Transverse colon (tissue), 4 donors: ENCODE measurements at regions not wholly inside any gene's neighbourhood (a gene's known extent, or its start where the extent isn't known, plus 50 kb on each side); places are given as distances from the start of the nearest gene placed in this dataset.

Source experiments
- DNase-seq: peaks from one replicate; pipeline ENCODE4 v3.0.0-alpha.2; 2019
- H3K27ac ChIP-seq, 4 donors: fragments of 200-600 bp; sonication (generic); 2 replicates each; pipeline ENCODE4 v1.5.1; 2016 to 2018; ENCODE audit warnings: inconsistent platforms in 4 of 4
- H3K27me3 ChIP-seq: fragments of 200-600 bp; sonication (generic); 2 replicates; pipeline ENCODE4 v1.5.1; 2017; ENCODE audit warnings: inconsistent platforms
- H3K36me3 ChIP-seq, 4 donors: fragments of 200-600 bp; sonication (generic); 2 replicates each; pipeline ENCODE4 v1.5.1; 2017 to 2019; ENCODE audit warnings: inconsistent platforms in 4 of 4
- H3K4me1 ChIP-seq, 4 donors: fragments of 200-600 bp; sonication (generic); 2 replicates each; pipeline ENCODE4 v1.5.1; 2017 to 2020; ENCODE audit warnings: inconsistent platforms in 4 of 4
- H3K4me3 ChIP-seq, 4 donors: fragments of 200-600 bp; sonication (generic); 1 replicate in 1 of 4; 2 replicates in 3 of 4; pipeline versions ENCODE4 v1.5.1 to v1.6.1; 2017 to 2019; ENCODE audit warnings: inconsistent platforms in 4 of 4
- H3K9me3 ChIP-seq, 2 donors: fragments of 200-600 bp; sonication (generic); 2 replicates each; pipeline ENCODE4 v1.5.1; 2017 to 2019; ENCODE audit warnings: inconsistent platforms in 2 of 2
- CTCF ChIP-seq, 5 experiments: fragments of 200-600 bp in 3 of 5; fragments of 450-650 bp in 2 of 5; sonication (generic) in 3 of 5; IDR thresholded peaks; 1 replicate in 2 of 5; 2 replicates in 3 of 5; pipeline ENCODE4 v1.5.1; 2016 to 2017; ENCODE audit warnings: antibody characterized with exemption in 5 of 5, inconsistent platforms in 3 of 5, mild to moderate bottlenecking in 2 of 5, moderate library complexity in 1 of 5
- EP300 ChIP-seq: sonication (generic); formaldehyde crosslinking; IDR thresholded peaks from one replicate; pipeline ENCODE4 v1.6.1; 2017; ENCODE audit warnings: antibody characterized with exemption, low read depth
- POLR2A ChIP-seq: fragments of 450-650 bp; IDR thresholded peaks from one replicate; pipeline ENCODE4 v1.6.1; 2016; ENCODE audit warnings: antibody characterized with exemption, mild to moderate bottlenecking, moderate library complexity
- POLR2AphosphoS5 ChIP-seq, 3 donors: sonication (generic); formaldehyde crosslinking; IDR thresholded peaks; one replicate each; pipeline ENCODE4 v1.6.1; 2016; ENCODE audit warnings: antibody characterized with exemption in 3 of 3
- WGBS, 2 donors: methylation state at CpG; one replicate each; pipeline ENCODE4 v1.1.5; 2018; ENCODE audit warnings: low coverage in 1 of 2; 5-methylcytosine and 5-hydroxymethylcytosine counted together
- in situ Hi-C, 4 donors: fragments of 200-750 bp; cut with MboI; loops; one replicate each; pipeline versions ENCODE4 v1.15.0 to v1.15.1; 2017; ENCODE audit warnings: low sequenced_read_pairs in 3 of 4, low pct_ligation_motif_present in 1 of 4, low pct_unique_long_range_greater_than_20kb in 1 of 4
- intact Hi-C: fragments of 100-400 bp; cut with DNase I; formaldehyde crosslinking; loops from one replicate; pipeline ENCODE4 v1.15.1; 2023; ENCODE audit warnings: low total_unique reads

GRCh38 chr4:164357957-164358356 is 396.0 kb upstream of the SMIM31 start:
- in situ Hi-C loops (no loop called here), intact Hi-C loops (no loop called here)
- WGBS, 2 donors: 28 to 37% methylated on average over 2 of the region's 2 CpGs
- Histone ChIP-seq H3K4me3 (no peak overlapping the region), H3K27me3 (no peaks in the 10 kb centered on the region), H3K36me3 (no peaks in the 10 kb centered on the region), H3K27ac (no peak overlapping the region), H3K4me1 (no peaks in the 10 kb centered on the region), H3K9me3 (no peaks in the 10 kb centered on the region)
- no peak for DNase-seq
- TF ChIP-seq CTCF (IDR thresholded peaks at IDR 0.05) (no peak), EP300 (no peak), POLR2A (no peak), POLR2AphosphoS5 (IDR thresholded peaks at IDR 0.05) (no peak)

- intact Hi-C loops: no loop called here
- DNase-seq: no peak
- Histone ChIP-seq H3K27ac (no peak overlapping the region), H3K36me3 (no peaks in the 10 kb centered on the region), H3K4me1 (no peaks in the 10 kb centered on the region), H3K27me3 (no peaks in the 10 kb centered on the region), H3K9me3 (no peaks in the 10 kb centered on the region), H3K4me3 (no peak overlapping the region)
- TF ChIP-seq EP300 (no peak), POLR2A (no peak), POLR2AphosphoS5 (IDR thresholded peaks at IDR 0.05) (no peak), CTCF (IDR thresholded peaks at IDR 0.05) (no peak)
- 68 to 73% methylated on average over 1 of the region's 1 CpG for WGBS, 2 donors
- in situ Hi-C loops: no loop called here
Observed at GRCh38 chr4:164358400-164358799, 395.5 kb upstream of the SMIM31 start.

GRCh38 chr4:164359881-164360280 is 394.1 kb upstream of the SMIM31 start:
- TF ChIP-seq EP300 (no peak), POLR2AphosphoS5 (IDR thresholded peaks at IDR 0.05) (no peak), CTCF (IDR thresholded peaks at IDR 0.05) (no peak), POLR2A (no peak)
- intact Hi-C loops (no loop called here), in situ Hi-C loops (no loop called here)
- Histone ChIP-seq H3K4me1 (no peaks in the 10 kb centered on the region), H3K27ac (no peak overlapping the region), H3K4me3 (no peak overlapping the region), H3K27me3 (no peaks in the 10 kb centered on the region), H3K9me3 (no peaks in the 10 kb centered on the region), H3K36me3 (no peaks in the 10 kb centered on the region)
- 80 to 81% methylated on average over 1 to 6 of the region's 6 CpGs for WGBS, 2 donors
- DNase-seq: no peak

GRCh38 chr4:164368894-164369293 is 385.0 kb upstream of the SMIM31 start:
- WGBS, 2 donors: 55 to 72% methylated on average over 3 to 6 of the region's 6 CpGs
- in situ Hi-C loops: no loop called here
- no peak for DNase-seq
- no peaks in the 10 kb centered on the region for H3K27me3 ChIP-seq
- no peaks in the 10 kb centered on the region for H3K4me1 ChIP-seq
- H3K4me3 ChIP-seq: no peak overlapping the region
- intact Hi-C loops: no loop called here
- no peaks in the 10 kb centered on the region for H3K36me3 ChIP-seq
- no peak overlapping the region for H3K27ac ChIP-seq
- TF ChIP-seq CTCF (IDR thresholded peaks at IDR 0.05) (no peak), EP300 (no peak), POLR2AphosphoS5 (IDR thresholded peaks at IDR 0.05) (no peak), POLR2A (no peak)
- no peaks in the 10 kb centered on the region for H3K9me3 ChIP-seq
